Natural killer cell (primary cell): ENCODE measurements at regions not wholly inside any gene's neighbourhood (a gene's known extent, or its start where the extent isn't known, plus 50 kb on each side); places are given as distances from the start of the nearest gene placed in this dataset.

ENCODE experiments used
- ATAC-seq, 3 donors: fragments of 150-1000 bp in 2 of 3; fragments of 200-7000 bp in 1 of 3; cut with Tn5 transposase; 1 replicate in 1 of 3; 2 replicates in 2 of 3; pipeline ENCODE4 v1.10.0; 2021; ENCODE audit warnings: mild to moderate bottlenecking in 2 of 3, moderate library complexity in 2 of 3
- DNase-seq, 2 donors: peaks; one replicate each; pipeline versions ENCODE4 v3.0.0 to v3.0.0-alpha.2; 2013 to 2021; ENCODE audit warnings: mixed read lengths in 1 of 2
- H3K27ac ChIP-seq: one replicate; pipeline ENCODE4 v1.5.1; 2013; ENCODE audit warnings: mild to moderate bottlenecking, low read length
- H3K27me3 ChIP-seq: one replicate; pipeline ENCODE4 v1.6.1; 2013; ENCODE audit warnings: low read length; ENCODE audit not compliant: control insufficient read depth, insufficient read depth
- H3K36me3 ChIP-seq: one replicate; pipeline ENCODE4 v1.6.1; 2013; ENCODE audit warnings: low read length; ENCODE audit not compliant: control insufficient read depth, insufficient read depth
- H3K4me1 ChIP-seq: one replicate; pipeline ENCODE4 v1.6.1; 2013; ENCODE audit warnings: low read length; ENCODE audit not compliant: control insufficient read depth, insufficient read depth
- H3K4me3 ChIP-seq: one replicate; pipeline ENCODE4 v1.5.1; 2013; ENCODE audit warnings: low read length
- H3K9me3 ChIP-seq: one replicate; pipeline ENCODE4 v1.6.1; 2013; ENCODE audit warnings: low read length; ENCODE audit not compliant: control insufficient read depth, insufficient read depth
- H3K27ac Mint-ChIP-seq, 2 donors: one replicate each; pipeline ENCODE4 v1.8.0; 2022; ENCODE audit warnings: mild to moderate bottlenecking in 2 of 2, mixed read lengths in 2 of 2, moderate library complexity in 1 of 2
- H3K27me3 Mint-ChIP-seq, 2 donors: one replicate each; pipeline ENCODE4 v1.8.0; 2022; ENCODE audit warnings: low read depth in 2 of 2, mixed read lengths in 2 of 2
- H3K36me3 Mint-ChIP-seq: one replicate; pipeline ENCODE4 v1.8.0; 2022; ENCODE audit warnings: mixed read lengths
- H3K4me1 Mint-ChIP-seq, 2 donors: one replicate each; pipeline ENCODE4 v1.8.0; 2022; ENCODE audit warnings: mixed read lengths in 2 of 2
- H3K4me3 Mint-ChIP-seq: one replicate; pipeline ENCODE4 v1.8.0; 2022; ENCODE audit warnings: mild to moderate bottlenecking, moderate library complexity, mixed read lengths
- H3K9me3 Mint-ChIP-seq, 2 donors: one replicate each; pipeline ENCODE4 v1.8.0; 2022; ENCODE audit warnings: mixed read lengths in 2 of 2
- WGBS: methylation state at CpG from one replicate; pipeline ENCODE4 v1.1.7; 2013; ENCODE audit warnings: missing lambda C conversion rate; ENCODE audit not compliant: insufficient coverage; 5-methylcytosine and 5-hydroxymethylcytosine counted together
- intact Hi-C: fragments of 100-400 bp; cut with micrococcal nuclease; formaldehyde crosslinking; loops from one replicate; pipeline ENCODE4 v1.14.2; 2022
- TF ChIP-seq, protein P1 (sequence below): fragments of 200-600 bp; IDR thresholded peaks from one replicate; pipeline ENCODE4 v1.8.0; 2022; ENCODE audit warnings: antibody characterized with exemption

DNA sequence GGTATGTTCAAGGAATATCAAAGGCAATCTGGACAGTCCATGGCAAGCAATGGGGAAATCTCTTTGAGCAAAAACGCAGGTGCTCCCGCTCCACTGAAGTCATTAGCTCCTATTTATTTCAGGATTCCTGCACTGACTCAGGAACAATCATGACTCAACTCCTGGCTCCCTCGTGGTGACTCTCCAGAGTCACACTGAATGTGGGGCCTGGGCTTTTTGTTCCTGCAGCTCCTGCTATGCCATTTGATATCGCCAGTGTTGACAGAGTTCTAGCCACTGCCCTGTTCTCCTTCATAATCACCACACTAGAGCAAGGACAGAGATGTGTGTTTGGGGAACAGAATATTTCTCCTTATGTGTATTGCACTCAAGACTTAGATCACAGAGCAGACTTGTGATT lies 187.2 kb upstream of the ZNF462 start:
- no peaks in the 10 kb centered on the region for H3K9me3 ChIP-seq
- no peaks in the 10 kb centered on the region for H3K4me1 ChIP-seq
- no peak overlapping the region for H3K4me3 ChIP-seq
- intact Hi-C loops, result no loop called here
- Mint-ChIP-seq H3K36me3 (no peaks in the 10 kb centered on the region), H3K27ac (no peak overlapping the region), H3K9me3 (no peaks in the 10 kb centered on the region), H3K4me3 (no peak overlapping the region), H3K4me1 (no peaks in the 10 kb centered on the region), H3K27me3 (no peaks in the 10 kb centered on the region)
- no peak overlapping the region for H3K27ac ChIP-seq
- H3K27me3 ChIP-seq, result no peaks in the 10 kb centered on the region
- no peaks in the 10 kb centered on the region for H3K36me3 ChIP-seq
- WGBS, result 82% methylated on average over 4 of the region's 4 CpGs
- DNase-seq (no peak), ATAC-seq (no peak)
- TF ChIP-seq, protein P1, sequence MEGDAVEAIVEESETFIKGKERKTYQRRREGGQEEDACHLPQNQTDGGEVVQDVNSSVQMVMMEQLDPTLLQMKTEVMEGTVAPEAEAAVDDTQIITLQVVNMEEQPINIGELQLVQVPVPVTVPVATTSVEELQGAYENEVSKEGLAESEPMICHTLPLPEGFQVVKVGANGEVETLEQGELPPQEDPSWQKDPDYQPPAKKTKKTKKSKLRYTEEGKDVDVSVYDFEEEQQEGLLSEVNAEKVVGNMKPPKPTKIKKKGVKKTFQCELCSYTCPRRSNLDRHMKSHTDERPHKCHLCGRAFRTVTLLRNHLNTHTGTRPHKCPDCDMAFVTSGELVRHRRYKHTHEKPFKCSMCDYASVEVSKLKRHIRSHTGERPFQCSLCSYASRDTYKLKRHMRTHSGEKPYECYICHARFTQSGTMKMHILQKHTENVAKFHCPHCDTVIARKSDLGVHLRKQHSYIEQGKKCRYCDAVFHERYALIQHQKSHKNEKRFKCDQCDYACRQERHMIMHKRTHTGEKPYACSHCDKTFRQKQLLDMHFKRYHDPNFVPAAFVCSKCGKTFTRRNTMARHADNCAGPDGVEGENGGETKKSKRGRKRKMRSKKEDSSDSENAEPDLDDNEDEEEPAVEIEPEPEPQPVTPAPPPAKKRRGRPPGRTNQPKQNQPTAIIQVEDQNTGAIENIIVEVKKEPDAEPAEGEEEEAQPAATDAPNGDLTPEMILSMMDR, result no peak

DNA sequence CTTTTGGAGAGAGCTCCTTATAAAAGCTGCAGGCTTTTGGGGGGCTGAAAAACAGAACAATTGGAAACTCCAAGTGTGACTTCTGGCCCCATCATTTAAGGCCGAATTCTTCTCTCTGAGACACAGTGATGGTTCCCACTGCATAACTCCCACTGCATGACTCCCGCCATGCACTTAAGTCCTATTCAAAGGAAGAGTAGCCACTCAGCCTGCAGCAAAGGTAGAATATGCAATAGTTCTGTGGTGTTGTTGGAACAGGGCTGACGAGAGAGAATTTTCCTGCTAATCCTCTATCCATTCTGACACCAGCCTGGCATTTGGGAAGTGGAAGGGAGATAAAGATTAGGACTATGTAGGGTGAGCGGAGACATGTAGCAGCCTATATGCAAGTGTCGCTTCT lies 185.6 kb upstream of the ZNF462 start:
- H3K27me3 ChIP-seq, result no peaks in the 10 kb centered on the region
- intact Hi-C loops, result no loop called here
- H3K9me3 Mint-ChIP-seq, result no peaks in the 10 kb centered on the region
- WGBS, result 95% methylated on average over 4 of the region's 5 CpGs
- no peak overlapping the region for H3K4me3 ChIP-seq
- H3K27ac Mint-ChIP-seq, result no peak overlapping the region
- no peaks in the 10 kb centered on the region for H3K9me3 ChIP-seq
- no peak overlapping the region for H3K4me3 Mint-ChIP-seq
- H3K27me3 Mint-ChIP-seq, result no peaks in the 10 kb centered on the region
- DNase-seq (no peak), ATAC-seq (no peak)
- H3K36me3 Mint-ChIP-seq, result no peaks in the 10 kb centered on the region
- TF ChIP-seq, protein P1, result no peak
- H3K4me1 Mint-ChIP-seq, result no peaks in the 10 kb centered on the region
- no peak overlapping the region for H3K27ac ChIP-seq
- no peaks in the 10 kb centered on the region for H3K36me3 ChIP-seq
- H3K4me1 ChIP-seq, result no peaks in the 10 kb centered on the region

DNA sequence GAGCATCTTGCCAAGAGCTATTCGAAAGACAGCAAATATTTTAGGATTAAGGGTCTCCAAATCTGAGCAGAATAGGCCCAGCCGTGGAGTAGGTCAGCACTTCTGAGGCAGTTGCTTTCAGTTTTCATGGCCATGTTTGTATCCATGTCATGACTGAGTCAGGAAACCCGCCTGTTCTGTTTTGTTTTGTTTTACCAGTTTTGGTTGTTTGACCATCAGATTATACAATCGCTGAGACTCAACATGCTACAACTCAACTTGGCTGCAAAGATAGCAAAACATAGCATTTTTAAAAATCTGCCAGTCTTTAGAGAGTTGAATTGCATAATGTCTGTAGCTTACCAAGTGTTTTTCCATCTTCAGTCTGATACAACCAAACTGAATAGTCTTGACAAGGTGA lies 185.1 kb upstream of the ZNF462 start:
- no peaks in the 10 kb centered on the region for H3K9me3 Mint-ChIP-seq
- no peaks in the 10 kb centered on the region for H3K9me3 ChIP-seq
- ATAC-seq (no peak), DNase-seq (no peak)
- no peak overlapping the region for H3K4me3 ChIP-seq
- no peaks in the 10 kb centered on the region for H3K27me3 Mint-ChIP-seq
- H3K4me1 Mint-ChIP-seq, result no peaks in the 10 kb centered on the region
- H3K27ac ChIP-seq, result no peak overlapping the region
- H3K27me3 ChIP-seq, result no peaks in the 10 kb centered on the region
- intact Hi-C loops, result no loop called here
- no peaks in the 10 kb centered on the region for H3K4me1 ChIP-seq
- no peaks in the 10 kb centered on the region for H3K36me3 ChIP-seq
- H3K36me3 Mint-ChIP-seq, result no peaks in the 10 kb centered on the region
- TF ChIP-seq, protein P1, result no peak
- H3K27ac Mint-ChIP-seq, result no peak overlapping the region
- 88% methylated on average over 4 of the region's 4 CpGs for WGBS
- no peak overlapping the region for H3K4me3 Mint-ChIP-seq

DNA sequence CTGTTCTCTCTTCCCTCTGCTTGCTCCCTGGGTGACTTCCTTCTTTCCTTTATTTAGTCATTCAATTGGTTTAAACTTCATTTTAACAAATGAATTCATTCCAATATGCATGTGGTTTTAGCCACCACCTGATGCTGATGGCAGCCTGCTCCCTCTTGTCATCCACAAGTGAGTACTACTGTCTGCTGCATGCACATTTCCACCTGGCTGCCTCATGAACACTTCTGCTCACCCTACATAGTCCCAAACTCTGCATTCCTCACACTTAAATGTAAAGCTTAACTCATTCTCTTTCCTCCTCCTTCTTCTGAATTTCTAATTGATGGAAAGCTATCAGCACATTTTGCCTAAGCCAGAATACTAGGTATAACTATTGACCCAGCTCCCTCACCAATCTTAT lies 184.7 kb upstream of the ZNF462 start:
- no peaks in the 10 kb centered on the region for H3K27me3 Mint-ChIP-seq
- no peaks in the 10 kb centered on the region for H3K36me3 Mint-ChIP-seq
- no peaks in the 10 kb centered on the region for H3K9me3 Mint-ChIP-seq
- no peak overlapping the region for H3K4me3 Mint-ChIP-seq
- no peak overlapping the region for H3K27ac ChIP-seq
- intact Hi-C loops, result no loop called here
- no peak overlapping the region for H3K27ac Mint-ChIP-seq
- no peak overlapping the region for H3K4me3 ChIP-seq
- TF ChIP-seq, protein P1, result no peak
- H3K4me1 Mint-ChIP-seq, result no peaks in the 10 kb centered on the region
- no peaks in the 10 kb centered on the region for H3K4me1 ChIP-seq
- H3K9me3 ChIP-seq, result no peaks in the 10 kb centered on the region
- H3K36me3 ChIP-seq, result no peaks in the 10 kb centered on the region
- H3K27me3 ChIP-seq, result no peaks in the 10 kb centered on the region
- no peak for ATAC-seq
- DNase-seq, result no peak
